GM21786 (cell line): ENCODE measurements at regions not wholly inside any gene's neighbourhood (a gene's known extent, or its start where the extent isn't known, plus 50 kb on each side); places are given as distances from the start of the nearest gene placed in this dataset.

Experiments used
- ATAC-seq: cut with Tn5 transposase; IDR thresholded peaks from one replicate; pipeline ENCODE4 v1.9.1; 2021; ENCODE audit not compliant: unreplicated experiment

GRCh38 chr1:224564454-224565084 lies 51.5 kb upstream of the CNIH3 start:
- ATAC-seq = no peak

DNA sequence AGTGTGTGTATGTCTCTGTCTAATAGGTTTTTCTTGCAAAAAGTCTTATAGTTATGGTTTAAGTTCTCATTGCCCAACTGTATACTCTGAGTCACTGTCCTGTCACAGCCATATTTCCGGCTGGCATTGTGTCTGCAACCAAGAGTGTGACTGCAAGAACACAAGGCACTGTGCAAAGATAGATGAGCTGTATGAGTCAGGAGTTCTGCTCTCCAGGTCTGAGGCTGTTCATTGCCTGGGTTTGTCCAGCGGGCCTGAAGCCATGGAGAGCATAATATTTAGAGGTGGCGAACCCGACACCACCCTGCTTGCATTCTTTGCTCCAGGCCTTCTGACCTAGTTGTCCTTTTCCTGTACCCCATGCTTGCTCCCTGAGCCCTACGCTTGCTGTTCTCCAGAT lies 50.9 kb upstream of the CNIH3 start:
- no peak for ATAC-seq

- no peak for ATAC-seq
Observed at GRCh38 chr1:224565611-224566406, 50.3 kb upstream of the CNIH3 start.
